Peyer's patch (tissue), 4 donors: ENCODE measurements at regions not wholly inside any gene's neighbourhood (a gene's known extent, or its start where the extent isn't known, plus 50 kb on each side); places are given as distances from the start of the nearest gene placed in this dataset.

ENCODE experiments used
- DNase-seq, 3 donors: peaks; one replicate each; pipeline ENCODE4 v3.0.0-alpha.2; 2017 to 2019
- H3K27ac ChIP-seq, 4 donors: fragments of 200-600 bp; sonication (generic); one replicate each; pipeline ENCODE4 v1.5.1; 2016 to 2019
- H3K27me3 ChIP-seq, 2 donors: fragments of 200-600 bp; sonication (generic); one replicate each; pipeline ENCODE4 v1.5.1; 2019
- H3K36me3 ChIP-seq, 3 donors: fragments of 200-600 bp; sonication (generic); one replicate each; pipeline ENCODE4 v1.5.1; 2016 to 2019
- H3K4me1 ChIP-seq, 4 donors: fragments of 200-600 bp; sonication (generic); one replicate each; pipeline ENCODE4 v1.5.1; 2016 to 2019
- H3K4me3 ChIP-seq, 4 donors: fragments of 200-600 bp; sonication (generic); 1 replicate in 3 of 4; 2 replicates in 1 of 4; pipeline ENCODE4 v1.5.1; 2016 to 2019; ENCODE audit warnings: mild to moderate bottlenecking in 1 of 4
- H3K9me3 ChIP-seq, 4 donors: fragments of 200-600 bp; sonication (generic); one replicate each; pipeline ENCODE4 v1.5.1; 2016 to 2019; ENCODE audit warnings: mild to moderate bottlenecking in 1 of 4
- POLR2A ChIP-seq, 2 donors: fragments of 450-650 bp; IDR thresholded peaks; one replicate each; pipeline ENCODE4 v1.5.1; 2017; ENCODE audit warnings: antibody characterized with exemption in 2 of 2, mild to moderate bottlenecking in 2 of 2, moderate library complexity in 2 of 2
- TF ChIP-seq, protein P1 (sequence below), 6 experiments: fragments of 450-650 bp in 4 of 6; fragments of 200-600 bp in 2 of 6; sonication (generic) in 1 of 6; IDR thresholded peaks; one replicate each; pipeline ENCODE4 v1.5.1; 2017 to 2019; ENCODE audit warnings: antibody characterized with exemption in 6 of 6, mild to moderate bottlenecking in 3 of 6, moderate library complexity in 1 of 6

- no peaks in the 10 kb centered on the region for H3K36me3 ChIP-seq
- TF ChIP-seq, protein P1, sequence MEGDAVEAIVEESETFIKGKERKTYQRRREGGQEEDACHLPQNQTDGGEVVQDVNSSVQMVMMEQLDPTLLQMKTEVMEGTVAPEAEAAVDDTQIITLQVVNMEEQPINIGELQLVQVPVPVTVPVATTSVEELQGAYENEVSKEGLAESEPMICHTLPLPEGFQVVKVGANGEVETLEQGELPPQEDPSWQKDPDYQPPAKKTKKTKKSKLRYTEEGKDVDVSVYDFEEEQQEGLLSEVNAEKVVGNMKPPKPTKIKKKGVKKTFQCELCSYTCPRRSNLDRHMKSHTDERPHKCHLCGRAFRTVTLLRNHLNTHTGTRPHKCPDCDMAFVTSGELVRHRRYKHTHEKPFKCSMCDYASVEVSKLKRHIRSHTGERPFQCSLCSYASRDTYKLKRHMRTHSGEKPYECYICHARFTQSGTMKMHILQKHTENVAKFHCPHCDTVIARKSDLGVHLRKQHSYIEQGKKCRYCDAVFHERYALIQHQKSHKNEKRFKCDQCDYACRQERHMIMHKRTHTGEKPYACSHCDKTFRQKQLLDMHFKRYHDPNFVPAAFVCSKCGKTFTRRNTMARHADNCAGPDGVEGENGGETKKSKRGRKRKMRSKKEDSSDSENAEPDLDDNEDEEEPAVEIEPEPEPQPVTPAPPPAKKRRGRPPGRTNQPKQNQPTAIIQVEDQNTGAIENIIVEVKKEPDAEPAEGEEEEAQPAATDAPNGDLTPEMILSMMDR (IDR thresholded peaks at IDR 0.05): no peak
- no peak for TF ChIP-seq POLR2A (IDR thresholded peaks at IDR 0.05)
- H3K27me3 ChIP-seq: no peaks in the 10 kb centered on the region
- no peaks in the 10 kb centered on the region for H3K9me3 ChIP-seq
- DNase-seq: no peak
- H3K4me1 ChIP-seq: no peaks in the 10 kb centered on the region
- H3K27ac ChIP-seq: no peak overlapping the region
- H3K4me3 ChIP-seq: no peak overlapping the region
Measured at GRCh38 chr4:116847616-116848015, 237.8 kb downstream of the TRAM1L1 start.

DNA sequence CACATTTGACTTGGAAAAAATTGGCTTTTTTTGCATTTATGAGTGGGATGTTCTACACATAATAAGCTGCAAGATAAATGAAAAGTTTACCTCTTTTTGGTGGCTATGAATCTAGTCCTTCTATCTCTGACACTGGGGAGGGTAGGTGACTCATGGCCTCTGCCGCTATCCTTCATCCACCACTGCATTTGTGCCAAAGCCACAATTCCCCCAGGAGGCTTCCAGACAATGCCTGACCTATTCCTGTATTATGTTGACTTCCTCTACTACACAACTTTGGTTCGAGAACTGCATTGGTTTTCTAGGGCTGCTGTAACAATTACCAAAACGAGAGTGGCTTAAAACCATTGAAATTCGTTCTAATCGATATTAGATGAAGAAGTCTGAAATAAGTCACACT is 245.6 kb downstream of the TRAM1L1 start:
- no peaks in the 10 kb centered on the region for H3K36me3 ChIP-seq
- H3K9me3 ChIP-seq: no peaks in the 10 kb centered on the region
- no peak overlapping the region for H3K4me3 ChIP-seq
- no peaks in the 10 kb centered on the region for H3K4me1 ChIP-seq
- no peak overlapping the region for H3K27ac ChIP-seq
- DNase-seq: no peak
- TF ChIP-seq, protein P1 (IDR thresholded peaks at IDR 0.05): no peak
- TF ChIP-seq POLR2A (IDR thresholded peaks at IDR 0.05): no peak
- no peaks in the 10 kb centered on the region for H3K27me3 ChIP-seq

GRCh38 chr4:116838609-116839008 is 246.8 kb downstream of the TRAM1L1 start:
- Histone ChIP-seq H3K9me3 (no peaks in the 10 kb centered on the region), H3K27me3 (no peaks in the 10 kb centered on the region), H3K27ac (no peak overlapping the region), H3K4me3 (no peak overlapping the region), H3K36me3 (no peaks in the 10 kb centered on the region), H3K4me1 (no peaks in the 10 kb centered on the region)
- TF ChIP-seq, protein P1 (IDR thresholded peaks at IDR 0.05): no peak
- TF ChIP-seq POLR2A (IDR thresholded peaks at IDR 0.05): no peak
- DNase-seq: no peak

DNA sequence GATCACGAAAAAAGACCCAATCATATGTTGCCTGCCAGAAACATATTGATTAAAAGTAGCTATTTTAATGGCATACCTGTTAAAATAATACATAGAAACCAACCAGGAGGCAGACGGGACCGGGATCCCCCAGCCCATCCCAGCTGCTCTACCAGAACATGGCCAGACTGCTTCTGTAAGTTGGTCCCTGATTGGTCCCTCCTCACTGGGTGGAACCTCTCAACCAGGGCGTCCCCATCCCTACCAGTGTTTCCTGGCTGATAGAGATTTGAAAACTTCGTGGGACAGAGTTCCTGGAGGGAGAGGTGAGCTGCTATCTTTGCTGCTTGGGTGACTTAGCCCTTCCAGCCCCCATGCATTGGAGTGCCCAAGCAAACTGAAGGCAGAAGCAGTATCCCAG is 256.2 kb downstream of the TRAM1L1 start:
- Histone ChIP-seq H3K4me1 (no peaks in the 10 kb centered on the region), H3K4me3 (no peak overlapping the region), H3K9me3 (peaks cover 0 to 5% (median 0%) of the 10 kb centered on the region in 4 donors), H3K27ac (no peak overlapping the region), H3K27me3 (no peaks in the 10 kb centered on the region), H3K36me3 (no peaks in the 10 kb centered on the region)
- DNase-seq: no peak
- TF ChIP-seq POLR2A (IDR thresholded peaks at IDR 0.05): no peak
- TF ChIP-seq, protein P1 (IDR thresholded peaks at IDR 0.05): no peak

DNA sequence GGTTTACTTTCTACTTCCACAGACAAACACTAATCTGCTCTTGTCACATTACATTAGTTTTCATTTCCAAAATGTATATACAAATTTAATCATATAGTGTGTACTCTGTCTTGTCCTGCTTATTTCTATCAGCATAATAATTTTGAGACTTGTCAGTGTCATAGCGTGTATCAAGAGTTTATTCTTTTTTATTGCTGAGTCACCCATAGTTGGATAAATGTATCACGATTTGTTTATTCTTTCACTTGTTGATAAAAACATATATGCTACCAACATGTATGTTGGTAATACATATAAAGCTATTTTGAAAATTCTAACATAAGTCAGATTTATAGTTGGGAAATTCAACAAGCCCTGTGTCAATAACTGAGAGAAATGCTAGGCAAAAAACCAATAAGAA is 261.2 kb downstream of the TRAM1L1 start:
- Histone ChIP-seq H3K27me3 (no peaks in the 10 kb centered on the region), H3K27ac (no peak overlapping the region), H3K4me3 (no peak overlapping the region), H3K36me3 (no peaks in the 10 kb centered on the region), H3K4me1 (no peaks in the 10 kb centered on the region), H3K9me3 (peaks cover 0 to 5% (median 0%) of the 10 kb centered on the region in 4 donors)
- TF ChIP-seq, protein P1 (IDR thresholded peaks at IDR 0.05): no peak
- no peak for TF ChIP-seq POLR2A (IDR thresholded peaks at IDR 0.05)
- DNase-seq: no peak

DNA sequence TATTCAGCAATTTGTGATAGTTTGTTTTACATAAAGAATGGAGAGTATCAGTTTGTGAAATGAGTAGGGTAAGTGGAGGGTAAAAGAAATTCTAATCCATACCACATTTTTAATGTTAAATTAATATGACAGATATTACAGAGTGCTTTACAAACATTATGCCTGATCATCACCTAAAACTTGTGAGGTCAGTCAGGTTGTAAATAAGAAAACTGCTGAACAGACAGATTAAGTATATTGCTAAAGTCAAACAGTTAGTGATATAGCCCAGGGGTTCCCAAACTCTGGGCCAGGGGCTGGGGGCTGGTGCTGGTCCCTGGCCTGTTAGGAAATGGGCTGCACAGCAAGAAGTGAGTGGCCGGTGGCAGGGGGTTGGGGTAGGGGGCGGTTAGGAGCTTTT is 273.6 kb downstream of the TRAM1L1 start:
- H3K27me3 ChIP-seq: no peaks in the 10 kb centered on the region
- TF ChIP-seq, protein P1 (IDR thresholded peaks at IDR 0.05): no peak
- TF ChIP-seq POLR2A (IDR thresholded peaks at IDR 0.05): no peak
- H3K9me3 ChIP-seq: no peaks in the 10 kb centered on the region
- no peaks in the 10 kb centered on the region for H3K36me3 ChIP-seq
- no peak overlapping the region for H3K4me3 ChIP-seq
- no peak overlapping the region for H3K27ac ChIP-seq
- H3K4me1 ChIP-seq: no peaks in the 10 kb centered on the region
- DNase-seq: no peak
